Naive thymus-derived CD4-positive, alpha-beta T cell (primary cell): ENCODE measurements at regions not wholly inside any gene's neighbourhood (a gene's known extent, or its start where the extent isn't known, plus 50 kb on each side); places are given as distances from the start of the nearest gene placed in this dataset.

ENCODE experiments used
- ATAC-seq: fragments of 150-1000 bp; cut with Tn5 transposase; 2 replicates; pipeline ENCODE4 v1.10.0; 2021; ENCODE audit warnings: mild to moderate bottlenecking, moderate library complexity
- CTCF ChIA-PET: fragments of 350-600 bp; sonication (Branson Sonifier 250); formaldehyde crosslinking; loops from one replicate; lab custom pipeline; 2021; ENCODE audit warnings: antibody characterized with exemption; lab: Charles Lee
- POLR2A ChIA-PET: fragments of 350-600 bp; sonication (Branson Sonifier 250); formaldehyde crosslinking; loops from one replicate; lab custom pipeline; 2021; ENCODE audit warnings: antibody characterized with exemption, inconsistent platforms; lab: Charles Lee
- DNase-seq, 9 donors: peaks; one replicate each; pipeline versions ENCODE4 v3.0.0 to v3.0.0-alpha.2; 2020 to 2022; ENCODE audit warnings: mixed read lengths in 1 of 9
- H3K27ac ChIP-seq: one replicate; pipeline ENCODE4 v1.7.0; 2013; ENCODE audit warnings: mild to moderate bottlenecking, low read depth, low read length, moderate library complexity
- H3K27me3 ChIP-seq, 2 donors: one replicate each; pipeline ENCODE4 v1.7.0; 2013; ENCODE audit warnings: low read length in 2 of 2, mild to moderate bottlenecking in 2 of 2, moderate library complexity in 2 of 2; ENCODE audit not compliant: control insufficient read depth in 2 of 2, insufficient read depth in 2 of 2
- H3K36me3 ChIP-seq, 3 experiments: 1 replicate in 2 of 3; 2 replicates in 1 of 3; pipeline ENCODE4 v1.7.0; 2013; ENCODE audit warnings: low read length in 3 of 3, mild to moderate bottlenecking in 3 of 3, moderate library complexity in 1 of 3; ENCODE audit not compliant: insufficient read depth in 3 of 3, control insufficient read depth in 2 of 3
- H3K4me1 ChIP-seq, 2 donors: one replicate each; pipeline ENCODE4 v1.7.0; 2013; ENCODE audit warnings: low read length in 2 of 2, mild to moderate bottlenecking in 2 of 2, moderate library complexity in 1 of 2; ENCODE audit not compliant: control insufficient read depth in 2 of 2, insufficient read depth in 2 of 2
- H3K4me3 ChIP-seq: 2 replicates; pipeline ENCODE4 v1.7.0; 2013; ENCODE audit warnings: mild to moderate bottlenecking, low read length
- H3K9me3 ChIP-seq, 3 experiments: 1 replicate in 2 of 3; 2 replicates in 1 of 3; pipeline ENCODE4 v1.7.0; 2013; ENCODE audit warnings: low read length in 3 of 3; ENCODE audit not compliant: control insufficient read depth in 2 of 3
- H3K27ac Mint-ChIP-seq, 9 donors: one replicate each; pipeline ENCODE4 v1.8.0; 2020 to 2022; ENCODE audit warnings: mixed read lengths in 9 of 9, mild to moderate bottlenecking in 8 of 9, moderate library complexity in 5 of 9, inconsistent platforms in 2 of 9
- H3K27me3 Mint-ChIP-seq, 5 donors: one replicate each; pipeline ENCODE4 v1.8.0; 2021 to 2022; ENCODE audit warnings: mixed read lengths in 5 of 5, mild to moderate bottlenecking in 1 of 5
- H3K36me3 Mint-ChIP-seq, 5 donors: one replicate each; pipeline ENCODE4 v1.8.0; 2020 to 2022; ENCODE audit warnings: mixed read lengths in 5 of 5, mild to moderate bottlenecking in 3 of 5, inconsistent platforms in 1 of 5
- H3K4me1 Mint-ChIP-seq, 7 donors: one replicate each; pipeline ENCODE4 v1.8.0; 2020 to 2022; ENCODE audit warnings: mixed read lengths in 7 of 7, mild to moderate bottlenecking in 3 of 7, inconsistent platforms in 1 of 7
- H3K4me3 Mint-ChIP-seq, 10 donors: one replicate each; pipeline ENCODE4 v1.8.0; 2020 to 2022; ENCODE audit warnings: mild to moderate bottlenecking in 10 of 10, mixed read lengths in 10 of 10, moderate library complexity in 6 of 10, inconsistent platforms in 2 of 10
- H3K9me3 Mint-ChIP-seq, 11 donors: one replicate each; pipeline ENCODE4 v1.8.0; 2020 to 2022; ENCODE audit warnings: mixed read lengths in 11 of 11, mild to moderate bottlenecking in 4 of 11, inconsistent platforms in 1 of 11, moderate library complexity in 1 of 11
- intact Hi-C, 2 donors: fragments of 100-400 bp; cut with micrococcal nuclease; formaldehyde crosslinking; loops; one replicate each; pipeline ENCODE4 v1.15.1; 2023

- Histone ChIP-seq H3K4me1 (no peaks in the 10 kb centered on the region), H3K27me3 (no peaks in the 10 kb centered on the region), H3K4me3 (no peak overlapping the region), H3K9me3 (no peaks in the 10 kb centered on the region), H3K36me3 (no peaks in the 10 kb centered on the region), H3K27ac (no peak overlapping the region)
- H3K4me1 Mint-ChIP-seq = no peaks in the 10 kb centered on the region
- ChIA-PET POLR2A (no interaction called here), CTCF (no interaction called here)
- H3K36me3 Mint-ChIP-seq = no peaks in the 10 kb centered on the region
- intact Hi-C loops = no loop called here
- ATAC-seq = no peak
- no peak overlapping the region for H3K27ac Mint-ChIP-seq
- no peak overlapping the region for H3K4me3 Mint-ChIP-seq
- no peak for DNase-seq
- H3K27me3 Mint-ChIP-seq = no peaks in the 10 kb centered on the region
- H3K9me3 Mint-ChIP-seq = peaks cover 5 to 38% (median 15%) of the 10 kb centered on the region in 11 donors
Measured at GRCh38 chr14:79960288-79960687, 251.0 kb downstream of the DIO2 start.

DNA sequence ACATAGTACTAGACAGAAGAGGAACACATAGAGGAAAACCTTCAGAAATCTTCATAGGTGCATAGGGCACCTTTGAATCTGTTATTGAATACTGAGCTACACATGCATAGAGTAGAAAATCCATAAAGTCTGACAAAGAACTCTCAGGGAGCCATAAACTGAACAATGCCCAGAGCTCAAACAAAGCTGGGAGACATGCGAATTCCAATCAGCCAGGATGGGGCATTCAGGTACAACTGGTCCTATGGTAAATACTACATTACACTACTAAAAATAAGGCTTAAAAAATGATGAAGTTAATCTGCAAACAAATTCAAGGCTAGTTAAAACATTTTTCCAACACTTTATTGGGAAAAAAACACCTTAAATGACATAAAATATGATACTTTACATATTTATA is 259.7 kb downstream of the DIO2 start:
- no peaks in the 10 kb centered on the region for H3K4me1 Mint-ChIP-seq

GRCh38 chr14:79949906-79950305 is 261.4 kb downstream of the DIO2 start:
- no peaks in the 10 kb centered on the region for H3K27me3 ChIP-seq
- H3K27ac ChIP-seq = no peak overlapping the region
- no peak overlapping the region for H3K27ac Mint-ChIP-seq
- intact Hi-C loops = no loop called here
- CTCF ChIA-PET = no interaction called here
- H3K9me3 Mint-ChIP-seq = peaks cover 8 to 35% (median 13%) of the 10 kb centered on the region in 11 donors
- H3K4me3 ChIP-seq = no peak overlapping the region
- no peak overlapping the region for H3K4me3 Mint-ChIP-seq
- no peak for DNase-seq
- H3K4me1 ChIP-seq = no peaks in the 10 kb centered on the region
- ATAC-seq = no peak
- POLR2A ChIA-PET = no interaction called here
- H3K36me3 Mint-ChIP-seq = peaks cover 0 to 8% (median 0%) of the 10 kb centered on the region in 5 donors
- no peaks in the 10 kb centered on the region for H3K9me3 ChIP-seq
- H3K4me1 Mint-ChIP-seq = no peaks in the 10 kb centered on the region
- H3K27me3 Mint-ChIP-seq = no peaks in the 10 kb centered on the region
- no peaks in the 10 kb centered on the region for H3K36me3 ChIP-seq

More for the DNA sequence above, 259.7 kb downstream of the DIO2 start:
- DNase-seq (no peak), ATAC-seq (no peak)
- no peak overlapping the region for H3K27ac Mint-ChIP-seq
- Histone ChIP-seq H3K36me3 (no peaks in the 10 kb centered on the region), H3K4me1 (no peaks in the 10 kb centered on the region), H3K27ac (no peak overlapping the region), H3K9me3 (no peaks in the 10 kb centered on the region), H3K27me3 (no peaks in the 10 kb centered on the region), H3K4me3 (no peak overlapping the region)
- H3K27me3 Mint-ChIP-seq = no peaks in the 10 kb centered on the region
- H3K9me3 Mint-ChIP-seq = peaks cover 12 to 49% (median 21%) of the 10 kb centered on the region in 11 donors
- intact Hi-C loops = no loop called here
- peaks cover 0 to 10% (median 0%) of the 10 kb centered on the region in 5 donors for H3K36me3 Mint-ChIP-seq
- no peak overlapping the region for H3K4me3 Mint-ChIP-seq
- POLR2A ChIA-PET = no interaction called here
- CTCF ChIA-PET = no interaction called here

- intact Hi-C loops = no loop called here
- H3K27ac ChIP-seq = no peak overlapping the region
- Mint-ChIP-seq H3K9me3 (peaks cover 0 to 25% (median 7%) of the 10 kb centered on the region in 11 donors), H3K4me1 (no peaks in the 10 kb centered on the region), H3K36me3 (no peaks in the 10 kb centered on the region), H3K27me3 (no peaks in the 10 kb centered on the region), H3K27ac (no peak overlapping the region), H3K4me3 (no peak overlapping the region)
- DNase-seq (no peak), ATAC-seq (no peak)
- ChIA-PET POLR2A (no interaction called here), CTCF (no interaction called here)
- H3K36me3 ChIP-seq = no peaks in the 10 kb centered on the region
- no peaks in the 10 kb centered on the region for H3K9me3 ChIP-seq
- no peaks in the 10 kb centered on the region for H3K4me1 ChIP-seq
- no peaks in the 10 kb centered on the region for H3K27me3 ChIP-seq
- H3K4me3 ChIP-seq = no peak overlapping the region
Measured at GRCh38 chr14:79947440-79948054, 263.8 kb downstream of the DIO2 start.

DNA sequence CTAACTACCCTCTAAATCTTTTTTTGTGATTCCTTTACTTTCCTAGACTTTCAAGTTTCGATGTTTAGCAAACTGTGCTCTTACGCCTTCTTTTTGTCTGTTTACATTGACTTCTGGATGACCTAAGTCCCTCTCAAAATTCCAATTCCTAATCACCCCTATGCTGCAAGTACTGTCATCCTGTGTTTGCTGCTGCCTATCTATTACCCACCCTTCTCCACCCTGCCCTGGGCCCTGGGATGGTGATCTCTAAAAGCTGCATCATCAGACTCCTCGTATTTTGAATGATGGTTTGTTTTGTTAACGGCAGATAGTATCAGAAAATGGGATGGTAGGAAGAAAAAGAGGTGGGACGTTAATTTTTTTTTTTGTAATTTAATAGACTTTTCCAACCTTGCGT is 272.1 kb downstream of the DIO2 start:
- H3K4me1 ChIP-seq = no peaks in the 10 kb centered on the region
- H3K36me3 ChIP-seq = no peaks in the 10 kb centered on the region
- DNase-seq (no peak), ATAC-seq (no peak)
- no peak overlapping the region for H3K27ac Mint-ChIP-seq
- intact Hi-C loops = no loop called here
- ChIA-PET CTCF (no interaction called here), POLR2A (interaction anchor here (0.6 kb wide), 1 partner anchor 483 kb away, joined by 4 read pairs; no protein-coding TSS in a partner anchor)
- no peak overlapping the region for H3K4me3 ChIP-seq
- no peak overlapping the region for H3K4me3 Mint-ChIP-seq
- peaks cover 0 to 18% (median 2%) of the 10 kb centered on the region in 11 donors for H3K9me3 Mint-ChIP-seq
- no peaks in the 10 kb centered on the region for H3K36me3 Mint-ChIP-seq
- no peaks in the 10 kb centered on the region for H3K27me3 Mint-ChIP-seq
- H3K27me3 ChIP-seq = no peaks in the 10 kb centered on the region
- H3K27ac ChIP-seq = no peak overlapping the region
- H3K9me3 ChIP-seq = no peaks in the 10 kb centered on the region
- no peaks in the 10 kb centered on the region for H3K4me1 Mint-ChIP-seq

DNA sequence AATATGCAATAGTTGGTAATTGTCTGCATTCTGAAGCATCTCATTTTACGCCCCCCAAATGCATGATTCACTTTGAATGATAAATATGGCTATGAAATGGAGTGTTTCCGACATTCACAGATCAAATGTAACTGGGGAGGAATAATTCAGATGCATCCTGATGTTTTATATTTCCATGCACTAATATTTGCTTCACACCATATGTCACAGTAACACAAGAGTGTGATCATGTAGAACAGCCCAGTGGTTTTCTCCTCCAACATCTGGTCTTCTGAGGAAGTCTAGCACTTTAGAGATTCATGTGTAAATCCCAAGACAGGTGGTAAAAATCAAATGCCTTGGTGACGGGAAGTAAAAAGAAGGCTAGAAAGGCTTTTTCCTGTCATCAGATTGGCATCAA is 273.1 kb downstream of the DIO2 start:
- Histone ChIP-seq H3K27me3 (no peaks in the 10 kb centered on the region), H3K9me3 (no peaks in the 10 kb centered on the region), H3K4me1 (no peaks in the 10 kb centered on the region), H3K36me3 (no peaks in the 10 kb centered on the region), H3K4me3 (no peak overlapping the region), H3K27ac (no peak overlapping the region)
- Mint-ChIP-seq H3K27me3 (no peaks in the 10 kb centered on the region), H3K36me3 (no peaks in the 10 kb centered on the region), H3K9me3 (peaks cover 0 to 13% (median 2%) of the 10 kb centered on the region in 11 donors), H3K4me1 (no peaks in the 10 kb centered on the region), H3K4me3 (no peak overlapping the region), H3K27ac (no peak overlapping the region)
- no peak for DNase-seq
- intact Hi-C loops = no loop called here
- ATAC-seq = no peak
- POLR2A ChIA-PET = no interaction called here
- CTCF ChIA-PET = no interaction called here

- no peaks in the 10 kb centered on the region for H3K27me3 Mint-ChIP-seq
- DNase-seq = no peak
- Histone ChIP-seq H3K4me1 (no peaks in the 10 kb centered on the region), H3K27me3 (no peaks in the 10 kb centered on the region), H3K4me3 (no peak overlapping the region), H3K27ac (no peak overlapping the region), H3K9me3 (no peaks in the 10 kb centered on the region), H3K36me3 (no peaks in the 10 kb centered on the region)
- intact Hi-C loops = no loop called here
- peaks cover 0 to 16% (median 2%) of the 10 kb centered on the region in 11 donors for H3K9me3 Mint-ChIP-seq
- no peak for ATAC-seq
- ChIA-PET CTCF (no interaction called here), POLR2A (no interaction called here)
- H3K4me3 Mint-ChIP-seq = no peak overlapping the region
- H3K36me3 Mint-ChIP-seq = no peaks in the 10 kb centered on the region
- H3K4me1 Mint-ChIP-seq = no peaks in the 10 kb centered on the region
- no peak overlapping the region for H3K27ac Mint-ChIP-seq
Measured at GRCh38 chr14:79937433-79937832, 273.9 kb downstream of the DIO2 start.
